Stomach (tissue), 4 donors: ENCODE measurements at regions not wholly inside any gene's neighbourhood (a gene's known extent, or its start where the extent isn't known, plus 50 kb on each side); places are given as distances from the start of the nearest gene placed in this dataset.

Source experiments
- CTCF ChIP-seq, 7 experiments: fragments of 450-650 bp in 4 of 7; fragments of 200-600 bp in 3 of 7; sonication (generic) in 3 of 7; IDR thresholded peaks; one replicate each; pipeline ENCODE4 v1.5.1; 2016 to 2019; ENCODE audit warnings: antibody characterized with exemption in 7 of 7, control low read depth in 2 of 7, mild to moderate bottlenecking in 1 of 7
- EP300 ChIP-seq: sonication (generic); formaldehyde crosslinking; IDR thresholded peaks from one replicate; pipeline ENCODE4 v1.6.1; 2017; ENCODE audit warnings: antibody characterized with exemption
- POLR2A ChIP-seq, 4 donors: fragments of 450-650 bp; IDR thresholded peaks; one replicate each; pipeline ENCODE4 v1.6.1; 2016; ENCODE audit warnings: antibody characterized with exemption in 4 of 4, control low read depth in 2 of 4, mild to moderate bottlenecking in 1 of 4, moderate library complexity in 1 of 4
- POLR2AphosphoS5 ChIP-seq, 3 donors: sonication (generic); formaldehyde crosslinking; IDR thresholded peaks; one replicate each; pipeline ENCODE4 v1.6.1; 2016; ENCODE audit warnings: antibody characterized with exemption in 3 of 3

GRCh38 chr3:168191856-168192255, 96.1 kb upstream of the GOLIM4 start:
- TF ChIP-seq CTCF (IDR thresholded peaks at IDR 0.05) (no peak), POLR2A (IDR thresholded peaks at IDR 0.05) (no peak), POLR2AphosphoS5 (IDR thresholded peaks at IDR 0.05) (no peak), EP300 (no peak)
